Neural cell (in vitro differentiated cells): ENCODE measurements at regions not wholly inside any gene's neighbourhood (a gene's known extent, or its start where the extent isn't known, plus 50 kb on each side); places are given as distances from the start of the nearest gene placed in this dataset.

Experiments used
- H2AFZ ChIP-seq: fragments of 200-600, 300-800 bp; sonication (generic), shearing (Covaris generic); 2 replicates; pipeline ENCODE4 v1.6.0; 2014; ENCODE audit warnings: low read depth, mild to moderate bottlenecking, antibody characterized with exemption, low read length, moderate library complexity
- H3F3A ChIP-seq: fragments of 200-600 bp; shearing (Covaris generic); 2 replicates; pipeline ENCODE4 v1.6.1; 2016; ENCODE audit warnings: mild to moderate bottlenecking, moderate library complexity, mixed read lengths, antibody characterized with exemption, low read length; ENCODE audit not compliant: insufficient read depth, poor library complexity, severe bottlenecking
- H3K27ac ChIP-seq: fragments of 200-600, 300-800 bp; sonication (generic), shearing (Covaris generic); 2 replicates; pipeline ENCODE4 v1.5.1; 2014; ENCODE audit warnings: mild to moderate bottlenecking, low read length, moderate library complexity
- H3K27me3 ChIP-seq: fragments of 300-800, 200-600 bp; sonication (generic), shearing (Covaris generic); 2 replicates; pipeline ENCODE4 v1.6.0; 2014; ENCODE audit warnings: mild to moderate bottlenecking, low read depth, low read length, moderate library complexity; ENCODE audit not compliant: insufficient read depth
- H3K36me3 ChIP-seq: fragments of 300-800, 200-600 bp; sonication (generic), shearing (Covaris generic); 2 replicates; pipeline ENCODE4 v1.5.1; 2014; ENCODE audit warnings: mild to moderate bottlenecking, antibody characterized with exemption, low read length, moderate library complexity; ENCODE audit not compliant: insufficient read depth
- H3K4me2 ChIP-seq: fragments of 300-800, 200-600 bp; sonication (generic), shearing (Covaris generic); 2 replicates; pipeline ENCODE4 v1.6.0; 2014; ENCODE audit warnings: mild to moderate bottlenecking, low read length
- H3K4me3 ChIP-seq: fragments of 300-800, 200-600 bp; sonication (generic), shearing (Covaris generic); 2 replicates; pipeline ENCODE4 v1.5.1; 2014; ENCODE audit warnings: mild to moderate bottlenecking, low read length, moderate library complexity
- H3K79me2 ChIP-seq: fragments of 200-600 bp; shearing (Covaris generic); replicated peaks from 2 replicates; pipeline ENCODE4 v1.6.0; 2014; ENCODE audit warnings: mild to moderate bottlenecking, low read length, moderate library complexity; ENCODE audit not compliant: insufficient read depth
- H3K9ac ChIP-seq: fragments of 300-800, 200-600 bp; sonication (generic), shearing (Covaris generic); 2 replicates; pipeline ENCODE4 v1.6.1; 2016; ENCODE audit warnings: mild to moderate bottlenecking, low read length, mixed read lengths
- H3K9me2 ChIP-seq: fragments of 200-600 bp; shearing (Covaris generic); 2 replicates; pipeline ENCODE4 v1.6.1; 2016; ENCODE audit warnings: mild to moderate bottlenecking, low read length, mixed read lengths; ENCODE audit not compliant: insufficient read depth
- H3K9me3 ChIP-seq: fragments of 200-600, 300-800 bp; sonication (generic), shearing (Covaris generic); 2 replicates; pipeline ENCODE4 v1.6.1; 2016; ENCODE audit warnings: mild to moderate bottlenecking, mixed run types, low read length, moderate library complexity, mixed read lengths
- H4K20me1 ChIP-seq: fragments of 200-600 bp; shearing (Covaris generic); 2 replicates; pipeline ENCODE4 v1.6.1; 2016; ENCODE audit warnings: mild to moderate bottlenecking, mixed run types; ENCODE audit not compliant: insufficient read depth
- EP300 ChIP-seq: fragments of 450-650 bp; conservative IDR thresholded peaks from 2 replicates; pipeline ENCODE4 v1.6.1; 2014; ENCODE audit warnings: antibody characterized with exemption, mild to moderate bottlenecking, moderate library complexity; ENCODE audit not compliant: poor library complexity, severe bottlenecking
- EZH2 ChIP-seq: fragments of 200-600, 300-800 bp; shearing (Covaris generic), sonication (generic); IDR thresholded peaks from 2 replicates; pipeline ENCODE4 v1.6.1; 2014; ENCODE audit warnings: antibody characterized with exemption, low read length, borderline replicate concordance, mild to moderate bottlenecking; ENCODE audit not compliant: insufficient read depth, poor library complexity, severe bottlenecking
- MXI1 ChIP-seq: fragments of 450-650 bp; conservative IDR thresholded peaks from 2 replicates; pipeline ENCODE4 v1.6.1; 2014; ENCODE audit warnings: antibody characterized with exemption, mild to moderate bottlenecking; ENCODE audit not compliant: poor library complexity, severe bottlenecking
- POLR2AphosphoS5 ChIP-seq: IDR thresholded peaks from 2 replicates; pipeline ENCODE4 v1.6.1; 2012
- RAD21 ChIP-seq: fragments of 450-650 bp; conservative IDR thresholded peaks from 2 replicates; pipeline ENCODE4 v1.6.1; 2014; ENCODE audit warnings: antibody characterized with exemption, mild to moderate bottlenecking, moderate library complexity
- SMC3 ChIP-seq: fragments of 450-650 bp; conservative IDR thresholded peaks from 2 replicates; pipeline ENCODE4 v1.6.1; 2014; ENCODE audit warnings: antibody characterized with exemption, mild to moderate bottlenecking, moderate library complexity; ENCODE audit not compliant: poor library complexity
- TAF1 ChIP-seq: IDR thresholded peaks from 2 replicates; pipeline ENCODE4 v1.6.1; 2012; ENCODE audit warnings: low read depth
- TF ChIP-seq, protein P1 (sequence below): IDR thresholded peaks from 2 replicates; pipeline ENCODE4 v1.6.1; 2012; ENCODE audit warnings: borderline replicate concordance
- TF ChIP-seq, protein P2 (sequence below): fragments of 450-650 bp; IDR thresholded peaks from 2 replicates; pipeline ENCODE4 v1.5.1; 2014; ENCODE audit warnings: antibody characterized with exemption, mild to moderate bottlenecking, moderate library complexity; ENCODE audit not compliant: poor library complexity, severe bottlenecking

DNA sequence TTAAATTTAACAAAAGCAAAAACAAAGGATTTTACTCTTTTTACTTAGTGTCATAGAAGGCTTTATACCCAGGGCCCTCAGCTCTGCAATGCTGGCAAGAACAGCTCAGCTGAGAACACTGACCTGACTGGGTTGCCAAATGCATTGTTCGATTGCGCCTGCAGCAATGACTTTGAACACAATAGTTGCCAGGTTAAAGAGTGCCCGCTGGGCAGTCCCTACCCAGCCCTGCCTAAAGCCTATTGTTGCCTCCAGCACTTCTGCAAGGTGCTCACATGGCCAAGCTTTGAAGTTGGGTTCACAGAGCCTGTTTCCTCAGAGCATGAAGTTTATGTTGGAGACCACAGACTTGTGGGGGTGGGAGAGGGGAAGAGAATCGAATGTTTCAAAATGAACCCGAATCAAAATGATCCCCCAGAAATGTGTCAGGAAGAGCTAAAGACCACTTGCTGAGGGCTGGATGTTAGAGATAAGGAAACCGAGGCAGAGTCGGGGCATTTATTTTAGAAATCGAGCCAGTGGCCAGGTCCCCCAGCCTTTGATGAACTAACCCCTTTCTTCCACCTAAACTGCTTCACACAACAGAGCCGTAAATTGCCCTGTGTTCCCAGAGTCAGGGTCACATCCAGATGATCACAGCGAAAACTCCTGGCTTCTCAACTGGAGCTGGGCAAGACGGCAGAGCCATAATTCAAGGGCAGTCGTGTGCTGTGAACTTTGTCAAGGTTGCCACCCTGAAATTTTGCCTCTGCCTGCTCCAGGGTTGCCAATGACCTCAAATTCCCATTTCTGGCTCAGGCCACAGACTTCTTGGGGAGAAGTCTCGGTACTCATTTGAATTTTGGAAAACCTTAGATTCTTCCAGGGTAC, 55.0 kb downstream of the FOXA2 start:
- Histone ChIP-seq H3K9ac (no peak overlapping the region), H2AFZ (no peak overlapping the region), H3K27me3 (no peaks in the 10 kb centered on the region), H4K20me1 (no peaks in the 10 kb centered on the region), H3F3A (no peaks in the 10 kb centered on the region), H3K9me2 (no peaks in the 10 kb centered on the region), H3K4me2 (no peak overlapping the region), H3K36me3 (no peaks in the 10 kb centered on the region), H3K9me3 (no peaks in the 10 kb centered on the region), H3K27ac (no peak overlapping the region), H3K4me3 (no peak overlapping the region), H3K79me2 (no peaks in the 10 kb centered on the region)
- TF ChIP-seq EZH2 (no peak), SMC3 (no peak), TAF1 (no peak), EP300 (no peak), RAD21 (no peak), MXI1 (no peak), POLR2AphosphoS5 (no peak)
- TF ChIP-seq, protein P1, sequence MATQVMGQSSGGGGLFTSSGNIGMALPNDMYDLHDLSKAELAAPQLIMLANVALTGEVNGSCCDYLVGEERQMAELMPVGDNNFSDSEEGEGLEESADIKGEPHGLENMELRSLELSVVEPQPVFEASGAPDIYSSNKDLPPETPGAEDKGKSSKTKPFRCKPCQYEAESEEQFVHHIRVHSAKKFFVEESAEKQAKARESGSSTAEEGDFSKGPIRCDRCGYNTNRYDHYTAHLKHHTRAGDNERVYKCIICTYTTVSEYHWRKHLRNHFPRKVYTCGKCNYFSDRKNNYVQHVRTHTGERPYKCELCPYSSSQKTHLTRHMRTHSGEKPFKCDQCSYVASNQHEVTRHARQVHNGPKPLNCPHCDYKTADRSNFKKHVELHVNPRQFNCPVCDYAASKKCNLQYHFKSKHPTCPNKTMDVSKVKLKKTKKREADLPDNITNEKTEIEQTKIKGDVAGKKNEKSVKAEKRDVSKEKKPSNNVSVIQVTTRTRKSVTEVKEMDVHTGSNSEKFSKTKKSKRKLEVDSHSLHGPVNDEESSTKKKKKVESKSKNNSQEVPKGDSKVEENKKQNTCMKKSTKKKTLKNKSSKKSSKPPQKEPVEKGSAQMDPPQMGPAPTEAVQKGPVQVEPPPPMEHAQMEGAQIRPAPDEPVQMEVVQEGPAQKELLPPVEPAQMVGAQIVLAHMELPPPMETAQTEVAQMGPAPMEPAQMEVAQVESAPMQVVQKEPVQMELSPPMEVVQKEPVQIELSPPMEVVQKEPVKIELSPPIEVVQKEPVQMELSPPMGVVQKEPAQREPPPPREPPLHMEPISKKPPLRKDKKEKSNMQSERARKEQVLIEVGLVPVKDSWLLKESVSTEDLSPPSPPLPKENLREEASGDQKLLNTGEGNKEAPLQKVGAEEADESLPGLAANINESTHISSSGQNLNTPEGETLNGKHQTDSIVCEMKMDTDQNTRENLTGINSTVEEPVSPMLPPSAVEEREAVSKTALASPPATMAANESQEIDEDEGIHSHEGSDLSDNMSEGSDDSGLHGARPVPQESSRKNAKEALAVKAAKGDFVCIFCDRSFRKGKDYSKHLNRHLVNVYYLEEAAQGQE, result no peak
- TF ChIP-seq, protein P2, sequence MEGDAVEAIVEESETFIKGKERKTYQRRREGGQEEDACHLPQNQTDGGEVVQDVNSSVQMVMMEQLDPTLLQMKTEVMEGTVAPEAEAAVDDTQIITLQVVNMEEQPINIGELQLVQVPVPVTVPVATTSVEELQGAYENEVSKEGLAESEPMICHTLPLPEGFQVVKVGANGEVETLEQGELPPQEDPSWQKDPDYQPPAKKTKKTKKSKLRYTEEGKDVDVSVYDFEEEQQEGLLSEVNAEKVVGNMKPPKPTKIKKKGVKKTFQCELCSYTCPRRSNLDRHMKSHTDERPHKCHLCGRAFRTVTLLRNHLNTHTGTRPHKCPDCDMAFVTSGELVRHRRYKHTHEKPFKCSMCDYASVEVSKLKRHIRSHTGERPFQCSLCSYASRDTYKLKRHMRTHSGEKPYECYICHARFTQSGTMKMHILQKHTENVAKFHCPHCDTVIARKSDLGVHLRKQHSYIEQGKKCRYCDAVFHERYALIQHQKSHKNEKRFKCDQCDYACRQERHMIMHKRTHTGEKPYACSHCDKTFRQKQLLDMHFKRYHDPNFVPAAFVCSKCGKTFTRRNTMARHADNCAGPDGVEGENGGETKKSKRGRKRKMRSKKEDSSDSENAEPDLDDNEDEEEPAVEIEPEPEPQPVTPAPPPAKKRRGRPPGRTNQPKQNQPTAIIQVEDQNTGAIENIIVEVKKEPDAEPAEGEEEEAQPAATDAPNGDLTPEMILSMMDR, result no peak

DNA sequence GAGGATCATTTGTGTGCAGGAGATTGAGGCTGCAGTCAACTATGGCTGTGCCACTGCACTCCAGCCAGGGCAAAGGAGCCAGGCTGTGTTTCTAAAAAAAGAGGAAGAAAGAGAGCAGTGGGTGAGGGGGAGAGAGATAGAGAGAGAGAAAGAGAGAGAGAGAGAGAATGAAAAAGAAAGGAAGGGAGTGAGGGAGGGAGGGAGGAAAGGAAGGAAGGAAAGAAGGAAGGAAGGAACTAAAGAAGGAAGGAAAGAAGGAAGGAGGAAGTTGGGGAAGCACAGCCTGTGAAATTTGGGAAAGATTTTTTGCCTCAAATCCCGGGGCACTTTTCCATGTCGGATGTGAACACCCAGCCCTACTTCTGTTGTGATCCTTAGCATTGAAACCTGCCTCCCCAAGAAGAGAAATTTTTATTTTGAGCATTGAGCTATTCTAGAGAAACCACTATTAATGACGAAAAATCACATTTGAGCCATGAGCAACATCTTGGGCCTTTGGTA, 57.8 kb downstream of the FOXA2 start:
- Histone ChIP-seq H4K20me1 (no peaks in the 10 kb centered on the region), H3K9me2 (no peaks in the 10 kb centered on the region), H3K9ac (no peak overlapping the region), H3K79me2 (no peaks in the 10 kb centered on the region), H3K4me3 (no peak overlapping the region), H3K4me2 (no peak overlapping the region), H3K36me3 (no peaks in the 10 kb centered on the region), H3K27me3 (no peaks in the 10 kb centered on the region), H2AFZ (no peak overlapping the region), H3K27ac (no peak overlapping the region), H3K9me3 (no peaks in the 10 kb centered on the region), H3F3A (no peaks in the 10 kb centered on the region)
- no peak for TF ChIP-seq POLR2AphosphoS5
- no peak for TF ChIP-seq TAF1
- no peak for TF ChIP-seq EP300
- TF ChIP-seq SMC3, result no peak
- no peak for TF ChIP-seq EZH2
- TF ChIP-seq, protein P1, result no peak
- TF ChIP-seq, protein P2, result no peak
